CD4-positive, alpha-beta T cell treated with Interleukin-10 for 1 hour (primary cell): ENCODE measurements at regions not wholly inside any gene's neighbourhood (a gene's known extent, or its start where the extent isn't known, plus 50 kb on each side); places are given as distances from the start of the nearest gene placed in this dataset.

Experiments
- DNase-seq: peaks from one replicate; pipeline ENCODE4 v3.0.0-alpha.2; 2020

GRCh38 chr5:114297915-114298314 is 64.0 kb upstream of the KCNN2 start:
- no peak for DNase-seq

DNA sequence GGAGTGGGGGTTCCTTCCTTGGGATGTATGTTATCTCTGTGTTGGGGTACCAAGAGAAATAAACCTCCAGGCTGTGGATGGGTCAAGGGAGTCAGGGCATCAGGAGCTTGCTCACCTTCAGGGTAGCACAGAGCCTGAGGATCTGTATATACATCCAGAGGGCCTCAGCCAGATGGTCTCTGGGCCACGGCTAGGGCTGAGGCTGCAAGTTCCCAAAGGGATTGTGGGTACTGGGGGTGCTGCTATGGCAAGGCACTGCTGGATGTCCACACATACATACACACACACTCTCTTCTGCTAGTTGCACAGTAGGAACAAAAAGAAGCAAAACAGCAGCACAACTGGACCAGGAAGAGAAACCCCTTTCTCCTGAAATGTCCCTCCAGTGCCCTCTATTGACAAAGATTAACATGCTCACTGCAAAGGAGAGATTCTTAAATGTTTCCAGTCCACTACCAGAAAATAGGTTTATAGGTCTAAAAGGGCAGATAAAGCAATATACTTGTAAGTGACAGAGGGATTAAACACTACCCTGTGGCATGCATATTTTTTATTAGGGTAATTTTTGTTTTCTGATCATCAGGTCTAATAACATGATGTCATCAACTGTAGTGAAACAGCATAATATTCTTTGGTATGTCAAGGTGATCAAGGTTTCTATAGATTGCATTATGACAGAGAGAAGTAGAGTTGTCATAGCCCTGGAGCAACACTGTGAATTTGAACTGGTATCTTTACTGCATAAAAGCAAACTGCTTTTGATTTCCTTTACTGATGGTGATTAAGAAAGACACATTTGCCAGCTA is 56.3 kb upstream of the KCNN2 start:
- no peak for DNase-seq

GRCh38 chr5:114308017-114308416 is 53.9 kb upstream of the KCNN2 start:
- DNase-seq: no peak

DNA sequence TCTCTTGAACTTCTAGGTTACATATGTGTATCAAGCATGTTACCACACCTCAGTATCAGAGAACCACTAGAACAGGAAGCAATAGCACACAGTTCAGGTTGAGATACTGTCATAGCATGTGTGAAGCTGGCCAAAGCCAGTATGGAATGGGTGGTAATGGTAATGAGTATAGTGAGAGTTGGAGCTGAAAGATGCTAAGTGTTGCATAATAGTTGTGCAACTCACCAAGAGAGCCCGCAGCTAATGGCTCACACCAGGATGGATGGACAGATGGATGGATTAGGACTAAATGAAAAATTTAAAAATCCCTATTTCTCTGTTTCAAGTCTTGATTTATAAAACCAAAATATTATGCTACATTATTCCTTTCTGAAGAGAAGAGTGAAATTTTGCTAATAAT is 53.4 kb upstream of the KCNN2 start:
- DNase-seq: no peak

DNA sequence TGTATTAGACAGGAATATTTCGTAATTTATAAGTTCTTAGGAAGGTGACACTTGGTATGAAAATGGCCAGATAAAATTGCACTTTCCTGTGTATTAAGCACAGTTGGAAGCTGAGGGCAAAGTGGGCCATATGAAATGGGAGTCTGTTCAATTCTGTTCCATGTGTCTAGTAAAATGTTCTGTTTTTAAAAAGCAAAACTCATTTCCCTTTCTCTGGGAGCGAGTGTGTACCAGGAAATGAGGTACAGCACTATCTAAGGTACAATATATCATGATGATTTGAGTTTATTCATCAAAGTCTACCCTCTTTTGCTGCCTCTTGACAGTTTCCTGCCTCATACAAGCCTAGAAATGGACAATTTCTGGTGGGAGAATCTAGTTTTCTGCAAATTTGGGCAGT is 51.2 kb upstream of the KCNN2 start:
- no peak for DNase-seq

GRCh38 chr5:114311281-114311680 is 50.6 kb upstream of the KCNN2 start:
- no peak for DNase-seq

- DNase-seq: no peak
Observed at GRCh38 chr5:114311968-114312367, 49.9 kb upstream of the KCNN2 start.
